Body of pancreas (tissue), 4 donors: ENCODE measurements at regions not wholly inside any gene's neighbourhood (a gene's known extent, or its start where the extent isn't known, plus 50 kb on each side); places are given as distances from the start of the nearest gene placed in this dataset.

Experiments used
- POLR2A ChIP-seq, 3 donors: fragments of 450-650 bp; IDR thresholded peaks; one replicate each; pipeline ENCODE4 v1.6.1; 2016; ENCODE audit warnings: antibody characterized with exemption in 3 of 3, mild to moderate bottlenecking in 2 of 3
- TF ChIP-seq, protein P1 (sequence below), 7 experiments: fragments of 450-650 bp in 4 of 7; fragments of 200-600 bp in 3 of 7; sonication (generic) in 3 of 7; IDR thresholded peaks; one replicate each; pipeline ENCODE4 v1.5.1; 2016 to 2019; ENCODE audit warnings: antibody characterized with exemption in 7 of 7

- TF ChIP-seq, protein P1, sequence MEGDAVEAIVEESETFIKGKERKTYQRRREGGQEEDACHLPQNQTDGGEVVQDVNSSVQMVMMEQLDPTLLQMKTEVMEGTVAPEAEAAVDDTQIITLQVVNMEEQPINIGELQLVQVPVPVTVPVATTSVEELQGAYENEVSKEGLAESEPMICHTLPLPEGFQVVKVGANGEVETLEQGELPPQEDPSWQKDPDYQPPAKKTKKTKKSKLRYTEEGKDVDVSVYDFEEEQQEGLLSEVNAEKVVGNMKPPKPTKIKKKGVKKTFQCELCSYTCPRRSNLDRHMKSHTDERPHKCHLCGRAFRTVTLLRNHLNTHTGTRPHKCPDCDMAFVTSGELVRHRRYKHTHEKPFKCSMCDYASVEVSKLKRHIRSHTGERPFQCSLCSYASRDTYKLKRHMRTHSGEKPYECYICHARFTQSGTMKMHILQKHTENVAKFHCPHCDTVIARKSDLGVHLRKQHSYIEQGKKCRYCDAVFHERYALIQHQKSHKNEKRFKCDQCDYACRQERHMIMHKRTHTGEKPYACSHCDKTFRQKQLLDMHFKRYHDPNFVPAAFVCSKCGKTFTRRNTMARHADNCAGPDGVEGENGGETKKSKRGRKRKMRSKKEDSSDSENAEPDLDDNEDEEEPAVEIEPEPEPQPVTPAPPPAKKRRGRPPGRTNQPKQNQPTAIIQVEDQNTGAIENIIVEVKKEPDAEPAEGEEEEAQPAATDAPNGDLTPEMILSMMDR (IDR thresholded peaks at IDR 0.05), result no peak
- TF ChIP-seq POLR2A (IDR thresholded peaks at IDR 0.05), result no peak
Observed at GRCh38 chr2:195212586-195212985, 444.4 kb upstream of the SLC39A10 start.
